ENCODE measurements at regions not wholly inside any gene's neighbourhood (a gene's known extent, or its start where the extent isn't known, plus 50 kb on each side); places are given as distances from the start of the nearest gene placed in this dataset.

DNA sequence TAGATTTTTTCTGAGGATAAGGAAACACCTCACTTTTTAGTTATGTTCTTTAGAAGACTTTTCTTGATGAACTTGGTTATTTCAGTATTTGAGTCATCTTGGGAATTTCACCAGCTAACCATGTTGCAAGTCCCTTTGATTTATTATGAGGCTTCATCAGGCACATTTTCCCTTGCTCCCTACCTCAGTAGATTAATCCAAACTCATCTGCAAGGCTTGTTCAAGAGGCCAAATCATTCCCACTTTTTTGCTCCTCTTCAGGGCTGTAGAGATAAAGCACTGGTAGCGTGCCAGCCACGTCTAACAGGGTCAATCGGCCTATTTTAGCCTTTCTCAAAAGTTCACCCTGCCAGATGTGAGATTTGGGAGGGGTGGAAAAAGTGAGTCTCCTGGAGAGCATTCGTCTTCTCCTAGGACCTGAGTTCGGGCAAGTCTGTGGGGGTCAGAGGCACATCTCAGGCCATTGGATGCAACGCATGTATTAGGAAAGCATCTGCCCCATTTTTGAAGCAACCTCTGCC, 120.3 kb downstream of the RDH14 start:
- TF ChIP-seq ARNTL (CRISPR knock-in tag; IDR thresholded peaks at IDR 0.05; ENCODE audit: borderline replicate concordance, low read depth) (no peak), BACH2 (CRISPR knock-in tag; IDR thresholded peaks at IDR 0.05; ENCODE audit: borderline replicate concordance) (no peak), ZFP30 (CRISPR knock-in tag; IDR thresholded peaks at IDR 0.05) (no peak), ZFP3 (CRISPR knock-in tag; IDR thresholded peaks at IDR 0.05) (no peak), RARB (CRISPR knock-in tag; IDR thresholded peaks at IDR 0.05) (no peak), ESRRG (CRISPR knock-in tag; IDR thresholded peaks at IDR 0.05) (no peak), TOX (CRISPR knock-in tag; IDR thresholded peaks at IDR 0.05; ENCODE audit: borderline replicate concordance) (no peak)
- TF ChIP-seq, protein P1, sequence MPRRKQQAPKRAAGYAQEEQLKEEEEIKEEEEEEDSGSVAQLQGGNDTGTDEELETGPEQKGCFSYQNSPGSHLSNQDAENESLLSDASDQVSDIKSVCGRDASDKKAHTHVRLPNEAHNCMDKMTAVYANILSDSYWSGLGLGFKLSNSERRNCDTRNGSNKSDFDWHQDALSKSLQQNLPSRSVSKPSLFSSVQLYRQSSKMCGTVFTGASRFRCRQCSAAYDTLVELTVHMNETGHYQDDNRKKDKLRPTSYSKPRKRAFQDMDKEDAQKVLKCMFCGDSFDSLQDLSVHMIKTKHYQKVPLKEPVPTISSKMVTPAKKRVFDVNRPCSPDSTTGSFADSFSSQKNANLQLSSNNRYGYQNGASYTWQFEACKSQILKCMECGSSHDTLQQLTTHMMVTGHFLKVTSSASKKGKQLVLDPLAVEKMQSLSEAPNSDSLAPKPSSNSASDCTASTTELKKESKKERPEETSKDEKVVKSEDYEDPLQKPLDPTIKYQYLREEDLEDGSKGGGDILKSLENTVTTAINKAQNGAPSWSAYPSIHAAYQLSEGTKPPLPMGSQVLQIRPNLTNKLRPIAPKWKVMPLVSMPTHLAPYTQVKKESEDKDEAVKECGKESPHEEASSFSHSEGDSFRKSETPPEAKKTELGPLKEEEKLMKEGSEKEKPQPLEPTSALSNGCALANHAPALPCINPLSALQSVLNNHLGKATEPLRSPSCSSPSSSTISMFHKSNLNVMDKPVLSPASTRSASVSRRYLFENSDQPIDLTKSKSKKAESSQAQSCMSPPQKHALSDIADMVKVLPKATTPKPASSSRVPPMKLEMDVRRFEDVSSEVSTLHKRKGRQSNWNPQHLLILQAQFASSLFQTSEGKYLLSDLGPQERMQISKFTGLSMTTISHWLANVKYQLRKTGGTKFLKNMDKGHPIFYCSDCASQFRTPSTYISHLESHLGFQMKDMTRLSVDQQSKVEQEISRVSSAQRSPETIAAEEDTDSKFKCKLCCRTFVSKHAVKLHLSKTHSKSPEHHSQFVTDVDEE (CRISPR knock-in tag; IDR thresholded peaks at IDR 0.05): no peak
